ENCODE measurements at regions not wholly inside any gene's neighbourhood (a gene's known extent, or its start where the extent isn't known, plus 50 kb on each side); places are given as distances from the start of the nearest gene placed in this dataset.

DNA sequence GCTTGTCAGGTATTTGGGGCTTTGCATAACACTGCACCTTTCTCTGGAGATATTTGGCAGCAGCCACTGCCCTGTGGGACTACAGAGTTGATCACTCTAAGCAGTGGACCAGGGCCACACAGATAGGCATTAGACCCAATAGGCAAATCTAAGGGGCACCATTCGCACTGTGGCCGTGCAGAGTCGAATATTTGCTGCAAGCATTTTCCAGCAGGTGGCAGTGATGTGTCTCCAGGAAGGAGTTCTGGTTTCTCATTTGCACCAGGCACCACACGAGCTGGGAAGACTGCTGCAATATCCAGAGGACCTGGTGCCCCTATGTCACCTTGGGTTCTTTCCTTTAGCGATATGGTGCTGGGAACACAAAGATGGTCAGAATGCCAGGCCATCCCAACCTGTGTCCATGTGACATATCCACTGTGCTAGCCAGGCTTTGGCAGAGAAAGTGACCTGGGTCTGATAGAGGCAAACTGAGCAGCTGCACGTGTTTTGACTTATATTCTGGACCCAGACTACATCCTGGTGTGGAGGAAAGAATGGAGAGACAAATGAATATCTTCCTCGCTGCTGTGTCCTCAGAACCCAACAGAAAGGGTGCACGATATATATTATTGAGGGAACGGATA lies 318.7 kb downstream of the BUD13 start:
- TF ChIP-seq POLR2A (IDR thresholded peaks at IDR 0.05) (no peak), CTCF (IDR thresholded peaks at IDR 0.05 in 4 of 5, conservative IDR thresholded peaks at IDR 0.05 in 1 of 5) (peak; percentile 12 to 66 (median 52))
- Histone ChIP-seq H3K9me3 (no peaks in the 10 kb centered on the region), H3K4me1 (no peaks in the 10 kb centered on the region), H3K36me3 (no peaks in the 10 kb centered on the region), H3K4me3 (no peak overlapping the region), H3K27me3 (no peaks in the 10 kb centered on the region), H3K27ac (no peak overlapping the region)
- in situ Hi-C loops (cut with MboI; ENCODE audit: low sequenced_read_pairs in 4 of 4), result loop anchor here in 3 of 4 donors (10.0 kb wide), 2 partner anchors 181 to 191 kb away; no protein-coding TSS in a partner anchor
- ATAC-seq, result peak in 1 of 2 donors; percentile 66
- intact Hi-C loops (cut with DNase I; ENCODE audit: low total_unique reads), result loop anchor here (1.0 to 5.0 kb wide), 2 partner anchors 187 to 238 kb away; no protein-coding TSS in a partner anchor
- DNase-seq, result peak in 1 of 2 donors; percentile 21

GRCh38 chr11:116452461-116452860 lies 320.3 kb downstream of the BUD13 start:
- Histone ChIP-seq H3K9me3 (no peaks in the 10 kb centered on the region), H3K4me1 (no peaks in the 10 kb centered on the region), H3K4me3 (no peak overlapping the region), H3K36me3 (no peaks in the 10 kb centered on the region), H3K27ac (no peak overlapping the region), H3K27me3 (no peaks in the 10 kb centered on the region)
- TF ChIP-seq CTCF (IDR thresholded peaks at IDR 0.05 in 4 of 5, conservative IDR thresholded peaks at IDR 0.05 in 1 of 5), result no peak
- no peak for TF ChIP-seq POLR2A (IDR thresholded peaks at IDR 0.05)
- ATAC-seq, result no peak
- intact Hi-C loops (cut with DNase I; ENCODE audit: low total_unique reads), result loop anchor here (5.0 kb wide), 1 partner anchor 240 kb away; no protein-coding TSS in a partner anchor
- in situ Hi-C loops (cut with MboI; ENCODE audit: low sequenced_read_pairs in 4 of 4), result loop anchor here in 3 of 4 donors (10.0 kb wide), 2 partner anchors 182 to 192 kb away; no protein-coding TSS in a partner anchor
- no peak for DNase-seq

DNA sequence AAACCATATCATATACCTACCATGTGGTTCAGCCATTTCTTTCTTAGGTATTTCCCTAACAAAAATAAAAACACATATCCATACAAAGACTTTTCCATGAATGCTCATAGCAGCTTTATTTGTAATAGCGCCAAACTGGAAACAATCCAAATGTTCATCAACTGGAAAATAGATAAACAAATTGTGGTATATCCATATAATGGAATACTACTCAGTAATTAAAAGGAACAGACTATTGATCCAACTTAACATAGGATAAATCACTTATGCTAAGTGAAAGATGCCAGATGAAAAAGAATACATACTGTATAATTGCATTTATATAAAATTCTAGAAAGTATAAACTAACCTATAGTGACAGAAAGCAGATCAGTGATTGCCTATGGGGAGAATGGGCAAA lies 323.3 kb downstream of the BUD13 start:
- no peak for DNase-seq
- in situ Hi-C loops (cut with MboI; ENCODE audit: low sequenced_read_pairs in 4 of 4) (no loop called here), intact Hi-C loops (cut with DNase I; ENCODE audit: low total_unique reads) (no loop called here)
- Histone ChIP-seq H3K4me3 (no peak overlapping the region), H3K27me3 (no peaks in the 10 kb centered on the region), H3K36me3 (no peaks in the 10 kb centered on the region), H3K27ac (no peak overlapping the region), H3K4me1 (no peaks in the 10 kb centered on the region), H3K9me3 (no peaks in the 10 kb centered on the region)
- no peak for ATAC-seq
- TF ChIP-seq POLR2A (IDR thresholded peaks at IDR 0.05), result no peak
- TF ChIP-seq CTCF (IDR thresholded peaks at IDR 0.05 in 4 of 5, conservative IDR thresholded peaks at IDR 0.05 in 1 of 5), result no peak

DNA sequence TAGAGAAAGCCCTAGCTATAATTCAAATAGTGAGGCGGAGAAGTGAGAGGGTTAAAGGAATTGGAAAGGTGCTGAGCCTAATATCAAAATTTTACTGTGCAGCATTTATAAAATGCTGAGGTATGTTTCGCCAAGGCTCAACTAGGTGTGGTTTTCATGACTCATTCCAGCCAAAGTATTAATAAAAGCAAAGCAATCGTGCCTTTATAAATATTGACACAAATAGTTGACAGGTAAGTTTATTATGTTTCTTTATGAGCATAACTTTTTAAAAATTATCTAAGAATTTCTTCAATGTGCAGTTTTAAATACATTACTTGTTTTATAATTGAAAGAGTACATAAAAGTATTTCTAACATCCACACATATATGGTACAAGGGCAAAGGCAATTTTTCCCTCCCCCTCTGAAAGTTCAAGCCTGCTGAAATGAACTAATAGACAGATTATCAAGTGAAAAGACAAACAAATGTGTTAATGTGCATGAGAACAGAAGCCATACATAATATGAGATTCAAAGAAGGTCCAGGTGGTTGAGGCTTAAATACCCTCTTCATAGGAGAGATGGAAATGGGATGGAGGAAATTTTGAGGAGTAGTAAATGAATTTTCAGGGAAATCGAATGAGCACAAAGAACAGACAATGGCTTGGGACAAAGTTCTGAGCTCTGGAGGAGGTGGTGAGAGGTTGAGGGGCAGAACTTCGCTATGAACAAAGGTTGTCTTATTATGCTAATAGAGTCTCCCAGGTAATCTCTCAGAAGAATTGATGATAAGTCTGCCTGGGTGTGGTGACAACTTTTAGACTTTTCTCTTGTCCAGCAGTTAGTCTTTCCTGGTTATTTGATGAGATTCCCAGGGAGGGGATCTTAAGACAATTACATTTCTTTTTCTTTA lies 326.5 kb downstream of the BUD13 start:
- Histone ChIP-seq H3K4me1 (no peaks in the 10 kb centered on the region), H3K4me3 (no peak overlapping the region), H3K27ac (no peak overlapping the region), H3K27me3 (no peaks in the 10 kb centered on the region), H3K36me3 (no peaks in the 10 kb centered on the region), H3K9me3 (no peaks in the 10 kb centered on the region)
- intact Hi-C loops (cut with DNase I; ENCODE audit: low total_unique reads), result no loop called here
- in situ Hi-C loops (cut with MboI; ENCODE audit: low sequenced_read_pairs in 4 of 4), result no loop called here
- DNase-seq, result no peak
- no peak for ATAC-seq
- TF ChIP-seq CTCF (IDR thresholded peaks at IDR 0.05 in 4 of 5, conservative IDR thresholded peaks at IDR 0.05 in 1 of 5), result no peak
- no peak for TF ChIP-seq POLR2A (IDR thresholded peaks at IDR 0.05)

Measured in gastrocnemius medialis (tissue), 4 donors.